ENCODE measurements at regions not wholly inside any gene's neighbourhood (a gene's known extent, or its start where the extent isn't known, plus 50 kb on each side); places are given as distances from the start of the nearest gene placed in this dataset.

DNA sequence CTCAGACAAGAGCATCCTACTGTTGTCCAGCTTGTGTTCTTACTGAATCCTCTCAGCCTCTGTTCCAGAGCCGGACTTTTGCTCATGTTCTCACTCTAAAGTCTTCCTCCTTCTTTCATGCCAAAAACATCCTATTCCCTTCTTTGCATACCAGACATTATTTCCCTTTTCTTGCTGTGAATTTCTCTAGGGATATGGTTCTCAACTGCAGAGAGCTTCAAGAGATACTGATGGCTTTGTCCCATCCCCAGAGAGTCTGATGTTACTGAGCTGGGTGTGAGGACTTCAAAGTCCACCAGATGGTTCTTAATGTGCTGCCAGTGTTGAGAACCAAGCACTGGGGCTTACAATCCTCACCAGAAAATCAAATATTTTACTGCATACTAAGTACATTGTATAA, 98.6 kb upstream of the FER start:
- DNase-seq, result no peak

DNA sequence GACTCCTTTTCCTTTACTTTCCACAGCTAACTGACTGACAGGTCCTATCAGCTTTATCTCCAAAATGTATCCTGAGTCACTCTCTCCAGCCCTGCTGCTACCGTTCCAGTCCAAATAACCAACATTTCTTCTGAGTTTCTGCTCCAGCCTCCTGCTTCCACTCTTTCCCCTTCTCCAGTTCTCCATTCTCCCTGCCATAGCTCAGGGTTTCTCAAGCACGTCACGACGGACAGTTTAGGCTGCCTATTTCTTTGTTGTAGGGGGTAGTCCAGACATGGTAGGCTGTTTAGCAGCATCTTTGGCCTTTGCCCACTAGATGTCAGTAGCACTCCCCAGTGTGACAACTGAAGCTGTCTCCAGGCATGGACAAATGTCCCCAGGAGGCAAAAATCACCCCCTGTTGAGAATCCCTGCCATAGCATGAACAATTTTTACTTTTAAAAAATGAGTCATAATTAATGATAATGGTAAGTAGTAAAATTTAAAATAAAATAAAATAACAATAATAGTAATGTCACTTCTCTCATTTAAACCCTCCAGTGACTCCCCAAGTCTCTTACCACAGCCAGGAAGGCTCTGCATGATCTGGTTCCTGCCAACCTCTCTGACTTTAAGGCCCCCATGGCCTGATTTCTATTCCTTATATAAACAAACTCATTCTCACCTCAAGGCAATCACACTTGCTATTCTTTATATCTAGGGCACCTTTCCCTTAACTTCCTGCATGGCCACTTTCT, 105.4 kb upstream of the FER start:
- peak; percentile 36 for DNase-seq

GRCh38 chr5:108641596-108641995, 106.1 kb upstream of the FER start:
- no peak for DNase-seq

DNA sequence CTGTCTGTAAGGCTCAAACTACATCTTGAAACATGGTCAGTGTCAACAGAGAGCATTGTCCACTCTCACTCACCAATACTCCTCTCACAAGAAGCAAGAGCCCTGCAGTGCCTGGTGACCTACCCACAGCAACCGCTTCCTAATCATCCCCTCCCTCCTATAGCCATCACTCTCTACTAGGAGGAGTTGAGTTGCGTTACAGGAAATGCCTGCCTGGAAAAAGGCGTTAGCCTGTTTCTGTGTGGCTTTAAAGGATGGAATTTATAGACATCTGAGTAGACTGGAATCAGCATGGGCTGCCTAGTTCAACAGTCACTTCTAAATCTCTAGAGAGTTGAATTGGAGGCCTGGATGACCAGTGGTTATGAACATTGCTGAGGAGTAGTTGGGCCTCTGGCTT, 108.3 kb upstream of the FER start:
- no peak for DNase-seq

DNA sequence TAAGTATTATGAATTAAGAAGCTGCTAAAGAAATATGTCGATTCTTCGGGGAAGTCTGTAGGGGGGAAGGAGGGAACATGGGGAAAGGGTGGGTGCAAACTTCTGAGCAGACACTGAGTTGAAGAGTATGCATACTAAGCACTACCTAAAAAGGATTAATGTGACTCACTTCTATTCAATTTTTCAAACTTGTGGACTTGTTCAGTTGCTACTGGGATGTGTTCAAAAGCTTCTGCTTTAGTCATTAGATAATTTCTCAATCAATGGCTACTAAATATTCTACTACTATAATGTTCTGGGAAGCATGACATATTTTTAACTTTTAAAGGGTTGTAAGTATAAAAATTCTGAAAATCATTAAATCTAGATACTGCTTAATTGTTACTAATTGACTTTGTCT, 109.7 kb upstream of the FER start:
- DNase-seq, result no peak

DNA sequence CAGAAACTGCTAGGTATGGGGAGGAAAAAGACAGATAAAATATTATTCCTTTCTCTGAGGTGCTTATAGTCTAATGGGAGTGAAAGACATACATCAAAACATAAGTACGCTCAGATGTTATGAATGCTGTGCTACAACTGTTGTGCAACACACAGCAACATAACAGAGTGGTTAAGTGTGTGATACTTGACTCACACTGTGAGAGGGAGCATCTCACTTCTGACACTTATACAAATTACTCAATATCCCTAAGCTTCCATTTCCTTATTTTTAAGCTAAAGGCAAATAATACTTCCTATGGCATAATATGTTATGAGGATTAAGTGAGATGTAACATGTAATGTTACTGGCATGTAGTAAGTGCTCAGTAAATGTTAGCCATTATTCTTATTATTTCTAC, 110.6 kb upstream of the FER start:
- DNase-seq, result no peak

DNA sequence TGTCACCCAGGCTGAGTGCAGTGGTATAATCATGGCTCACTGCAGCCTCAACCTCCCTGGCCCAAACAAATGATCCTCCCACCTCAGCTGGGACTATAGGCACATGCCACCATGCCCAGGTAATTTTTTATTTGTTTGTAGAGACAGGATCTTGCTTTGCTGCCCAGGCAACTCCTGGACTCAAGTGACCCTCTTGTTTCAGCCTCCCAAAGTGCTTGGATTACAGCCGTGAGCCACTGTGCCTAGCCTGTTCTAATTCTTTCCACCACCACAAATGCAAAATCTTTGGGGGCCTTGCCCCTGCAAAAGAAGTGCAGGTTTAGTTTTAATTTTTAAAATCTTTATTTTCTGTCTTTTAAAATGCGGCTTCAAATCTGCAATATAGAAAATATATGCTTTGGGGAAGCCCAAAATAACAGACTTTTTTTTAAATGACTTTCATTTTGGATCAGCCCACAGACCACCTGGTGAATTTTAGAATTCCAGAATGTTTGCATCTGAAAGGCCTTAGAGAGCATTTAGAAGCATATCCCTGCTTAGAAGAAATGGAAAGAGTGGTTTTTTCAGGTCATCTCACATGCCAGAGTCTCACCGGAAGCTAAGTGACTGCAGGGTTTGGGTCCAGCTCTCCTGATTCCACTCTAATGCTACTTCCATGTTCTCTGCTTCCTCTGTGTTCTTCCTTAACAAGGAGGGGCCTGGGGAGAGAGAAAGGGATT, 111.4 kb upstream of the FER start:
- no peak for DNase-seq

- DNase-seq, result no peak
Observed at GRCh38 chr5:108634617-108635288, 112.9 kb upstream of the FER start.

DNA sequence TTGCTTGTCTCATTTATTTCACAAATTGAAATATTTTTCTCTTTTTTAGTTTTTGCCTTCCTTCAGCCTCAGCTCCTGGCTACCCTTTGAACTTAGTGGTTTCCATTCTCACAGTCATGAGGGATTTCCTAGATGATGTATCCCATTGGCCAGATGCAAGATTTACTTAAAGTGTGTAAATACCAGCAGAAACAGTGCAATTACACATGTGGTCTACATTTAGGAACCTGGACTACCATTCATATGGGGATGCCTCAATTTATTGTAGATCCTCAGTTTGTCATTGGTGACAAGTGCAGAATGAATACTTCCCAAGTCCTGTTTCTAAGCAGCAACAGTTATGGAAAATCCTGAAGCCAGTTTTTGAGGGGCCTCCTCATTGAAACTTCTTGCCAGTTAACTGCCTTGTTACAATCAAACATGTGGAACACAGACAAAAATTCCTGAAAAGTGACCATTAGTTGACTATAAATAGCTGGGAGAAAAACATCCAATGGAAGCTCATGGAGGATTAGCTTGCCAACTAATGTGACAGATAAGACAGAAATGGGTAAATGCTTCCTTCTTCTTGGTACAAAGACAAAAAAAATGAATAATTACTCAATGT, 113.6 kb upstream of the FER start:
- no peak for DNase-seq

DNA sequence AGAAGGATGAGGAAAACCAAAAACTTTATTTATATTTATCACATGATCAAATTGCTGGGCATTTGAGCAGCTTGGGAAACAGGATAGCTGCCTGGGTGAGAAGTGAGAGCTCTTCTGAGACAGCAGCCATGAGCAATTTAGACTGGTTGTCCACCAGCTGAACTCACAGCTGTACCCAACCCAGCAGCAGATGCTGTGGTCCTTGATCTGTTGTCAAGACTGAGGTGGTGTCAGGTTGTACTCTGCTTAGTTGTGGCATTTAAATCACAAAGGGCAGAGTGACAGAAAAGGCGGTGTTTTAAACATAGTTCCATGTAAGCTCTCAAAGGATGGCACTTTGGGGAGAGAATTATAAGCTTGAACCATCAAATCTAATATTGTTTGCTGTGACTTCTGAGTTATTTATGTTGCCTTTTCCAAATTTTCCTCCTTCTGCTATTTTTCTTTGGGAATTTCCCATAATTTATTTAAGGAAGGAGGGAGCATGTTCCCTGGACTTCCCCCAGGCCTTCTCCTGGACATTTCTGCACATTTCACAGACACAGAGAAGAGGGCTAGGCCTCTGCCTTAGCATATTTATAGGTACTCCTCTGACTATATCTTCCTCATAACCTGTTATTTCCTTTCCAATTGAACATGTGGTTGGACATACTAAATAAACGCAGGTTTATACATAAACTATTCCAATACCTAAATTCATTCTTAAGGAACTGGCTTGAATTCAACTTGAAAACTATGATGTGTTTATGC, 117.7 kb upstream of the FER start:
- no peak for DNase-seq

DNA sequence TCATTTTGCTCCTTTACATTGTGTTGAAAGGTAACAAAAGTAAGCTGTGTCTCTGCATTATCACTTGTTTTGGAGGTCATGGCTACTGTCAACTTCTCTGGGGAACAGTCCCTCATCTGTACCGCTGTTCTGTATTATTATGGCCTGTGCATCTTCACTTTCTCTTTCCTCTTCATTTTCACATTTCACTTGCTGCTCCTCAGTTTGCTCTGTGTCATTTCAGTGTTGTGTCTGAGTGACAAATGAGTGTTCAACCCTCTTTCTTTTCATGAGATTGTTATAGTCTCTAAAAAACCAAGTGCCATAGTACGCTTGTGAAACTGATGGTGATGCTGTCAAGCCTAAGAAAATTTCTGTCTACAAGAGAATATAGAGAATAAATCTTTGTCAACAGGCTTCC, 122.0 kb upstream of the FER start:
- DNase-seq, result no peak

DNA sequence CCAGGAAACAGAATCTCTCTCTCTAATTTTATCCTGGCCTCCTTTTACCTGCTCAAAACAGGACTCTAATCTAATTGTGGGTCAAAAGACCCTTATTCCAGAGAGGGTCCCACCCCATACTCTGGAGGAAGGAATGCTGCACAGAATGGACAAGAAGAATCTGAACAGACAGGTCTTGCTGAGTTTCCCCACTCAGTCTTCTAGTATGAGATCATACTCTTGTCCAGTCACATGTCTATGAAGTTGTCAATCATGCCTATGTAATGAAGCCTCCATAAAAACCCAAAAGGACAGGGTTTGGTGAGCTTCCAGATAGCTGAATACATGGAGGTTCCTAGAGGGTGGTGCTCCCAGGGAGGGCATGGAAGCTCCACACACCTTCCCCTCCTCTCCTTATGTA, 123.9 kb upstream of the FER start:
- DNase-seq, result no peak

DNA sequence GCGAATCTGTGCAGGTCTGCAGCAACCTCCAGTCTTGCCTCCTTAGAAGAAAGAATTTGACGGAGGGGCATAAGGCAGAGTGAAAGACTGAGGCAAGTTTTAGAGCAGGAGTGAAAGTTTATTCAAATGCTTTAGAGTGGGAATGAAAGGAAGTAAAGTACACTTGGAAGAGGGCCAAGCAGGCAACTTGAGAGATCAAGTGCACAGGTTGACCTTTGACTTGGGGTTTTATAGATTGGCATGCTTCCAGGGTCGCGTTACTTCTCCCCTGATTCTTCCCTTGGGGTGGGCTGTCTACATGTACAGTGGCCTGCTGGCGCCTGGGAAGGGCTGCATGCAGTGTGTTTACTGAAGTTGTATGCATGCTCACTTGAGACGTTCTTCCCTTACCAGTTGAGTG, 127.2 kb upstream of the FER start:
- DNase-seq, result no peak

DNA sequence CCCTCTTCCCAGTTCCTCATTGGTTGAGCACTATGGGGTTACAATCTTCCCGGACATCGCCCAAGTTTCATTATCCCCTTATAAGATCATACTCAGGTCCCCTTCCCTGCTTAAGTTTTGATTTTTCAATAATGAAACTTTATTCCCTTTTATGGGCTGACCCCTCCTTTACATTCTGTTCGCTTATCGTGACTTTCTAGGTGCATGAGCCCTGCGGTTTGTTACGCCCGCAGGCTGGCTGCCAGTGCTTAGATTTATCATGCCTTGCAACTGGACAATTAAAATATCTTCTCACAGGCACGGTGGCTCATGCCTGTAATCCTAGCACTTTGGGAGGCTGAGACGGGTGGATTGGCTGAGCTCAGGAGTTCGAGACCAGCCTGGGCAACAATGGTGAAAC, 127.9 kb upstream of the FER start:
- no peak for DNase-seq

- DNase-seq, result no peak
Observed at GRCh38 chr5:108617467-108618435, 129.9 kb upstream of the FER start.

DNA sequence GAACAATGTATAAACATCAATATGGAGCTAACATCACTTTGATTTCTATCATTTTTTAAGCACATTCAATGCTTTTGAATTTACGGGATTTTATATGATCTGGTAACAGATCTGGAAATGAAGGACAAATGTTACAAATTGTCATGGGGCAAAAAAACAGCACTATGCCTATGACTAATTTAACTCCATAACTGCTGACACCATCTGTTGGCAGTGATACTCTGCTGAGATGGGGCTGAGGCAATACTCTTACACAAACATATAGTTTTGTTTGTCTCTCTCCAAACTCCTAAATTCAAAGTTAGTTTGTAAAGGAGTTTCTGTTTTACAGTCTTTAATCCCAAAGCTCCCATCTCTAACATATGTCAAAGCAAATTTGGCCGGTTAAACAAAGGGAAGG, 132.5 kb upstream of the FER start:
- DNase-seq, result no peak

DNA sequence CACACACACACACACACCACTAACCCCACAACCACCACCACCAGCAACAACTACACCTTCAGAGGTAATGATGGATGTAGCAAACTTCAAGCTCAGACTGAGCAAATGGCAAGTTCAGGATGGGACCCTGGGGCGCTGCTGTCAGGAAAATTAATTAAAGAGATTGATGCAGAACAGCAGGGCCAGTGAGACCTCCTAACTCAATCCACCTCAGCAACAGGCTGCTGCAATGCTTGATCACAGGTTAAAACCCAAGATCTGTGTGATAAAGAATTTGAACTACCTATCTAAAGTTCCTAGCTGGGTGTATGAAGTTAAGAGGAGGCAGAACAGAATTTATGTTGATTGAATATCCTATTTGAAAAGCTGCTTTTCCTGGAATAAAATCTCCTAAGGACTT, 140.3 kb upstream of the FER start:
- no peak for DNase-seq

GRCh38 chr5:108606185-108606584, 141.5 kb upstream of the FER start:
- DNase-seq, result no peak

GRCh38 chr5:108602830-108603229, 144.9 kb upstream of the FER start:
- DNase-seq, result no peak

DNA sequence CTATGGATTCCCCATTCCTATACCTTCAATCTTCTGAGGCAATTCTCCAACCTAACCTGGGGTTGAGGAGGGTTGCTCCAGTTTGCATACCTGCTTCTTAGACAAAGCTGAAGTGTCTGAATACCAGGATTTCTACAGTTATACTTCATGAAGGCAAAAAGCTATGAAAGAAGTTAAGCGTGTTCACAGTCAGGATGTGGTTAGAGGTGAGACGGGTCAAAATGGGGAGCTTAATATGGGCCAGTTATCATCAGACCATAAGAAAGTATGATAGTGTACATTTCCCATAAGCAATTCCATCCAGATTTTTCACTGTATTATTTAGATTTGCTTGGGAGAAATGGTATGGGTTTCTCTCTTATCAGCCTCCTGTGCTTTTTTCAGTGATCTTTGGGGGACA, 156.9 kb upstream of the FER start:
- no peak for DNase-seq

DNA sequence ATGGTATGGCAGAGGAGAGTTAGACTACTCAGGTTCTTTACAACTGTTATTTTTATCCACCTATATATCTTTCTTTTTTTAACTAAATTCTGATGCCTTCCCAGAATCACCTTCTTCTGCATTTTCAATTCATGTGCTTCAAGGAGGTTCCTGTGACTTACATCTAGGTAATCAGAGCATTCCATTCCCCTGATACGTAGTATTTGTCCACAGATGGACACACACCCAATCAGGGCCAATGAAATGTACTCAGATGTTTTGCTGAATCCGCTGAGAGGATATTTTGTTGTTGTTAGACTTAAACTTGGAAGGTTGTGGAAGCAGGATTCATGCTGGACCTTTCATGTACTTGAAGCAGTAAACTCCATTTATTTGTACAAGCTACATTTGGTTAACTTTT, 159.4 kb upstream of the FER start:
- no peak for DNase-seq

GRCh38 chr5:108587821-108588220, 159.9 kb upstream of the FER start:
- DNase-seq, result no peak

Data from NCI-H1092 (cell line).